ENCODE measurements at regions not wholly inside any gene's neighbourhood (a gene's known extent, or its start where the extent isn't known, plus 50 kb on each side); places are given as distances from the start of the nearest gene placed in this dataset.

DNA sequence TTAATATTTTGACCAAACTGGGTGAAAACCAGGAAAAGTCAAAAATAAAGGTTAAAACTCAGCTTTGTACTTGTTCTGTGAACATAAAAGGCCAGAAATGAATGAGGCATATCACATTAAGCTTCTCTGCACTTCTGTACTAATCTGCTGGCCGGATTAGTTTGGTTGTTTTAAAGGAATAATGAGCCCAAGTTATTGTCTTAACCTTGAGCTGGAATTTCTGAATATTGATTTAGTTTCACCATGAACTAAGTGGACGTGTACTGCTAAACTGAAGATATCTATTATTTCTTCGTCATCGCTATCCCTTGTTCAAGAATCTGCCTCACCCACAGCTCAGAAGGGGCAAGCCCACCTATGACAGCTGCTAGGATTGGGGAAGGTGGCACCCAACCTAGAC lies 101.1 kb upstream of the FRMD4A start:
- TF ChIP-seq POLR2A (IDR thresholded peaks at IDR 0.05) (no peak), POLR2AphosphoS5 (IDR thresholded peaks at IDR 0.05) (no peak)
- TF ChIP-seq, protein P1, sequence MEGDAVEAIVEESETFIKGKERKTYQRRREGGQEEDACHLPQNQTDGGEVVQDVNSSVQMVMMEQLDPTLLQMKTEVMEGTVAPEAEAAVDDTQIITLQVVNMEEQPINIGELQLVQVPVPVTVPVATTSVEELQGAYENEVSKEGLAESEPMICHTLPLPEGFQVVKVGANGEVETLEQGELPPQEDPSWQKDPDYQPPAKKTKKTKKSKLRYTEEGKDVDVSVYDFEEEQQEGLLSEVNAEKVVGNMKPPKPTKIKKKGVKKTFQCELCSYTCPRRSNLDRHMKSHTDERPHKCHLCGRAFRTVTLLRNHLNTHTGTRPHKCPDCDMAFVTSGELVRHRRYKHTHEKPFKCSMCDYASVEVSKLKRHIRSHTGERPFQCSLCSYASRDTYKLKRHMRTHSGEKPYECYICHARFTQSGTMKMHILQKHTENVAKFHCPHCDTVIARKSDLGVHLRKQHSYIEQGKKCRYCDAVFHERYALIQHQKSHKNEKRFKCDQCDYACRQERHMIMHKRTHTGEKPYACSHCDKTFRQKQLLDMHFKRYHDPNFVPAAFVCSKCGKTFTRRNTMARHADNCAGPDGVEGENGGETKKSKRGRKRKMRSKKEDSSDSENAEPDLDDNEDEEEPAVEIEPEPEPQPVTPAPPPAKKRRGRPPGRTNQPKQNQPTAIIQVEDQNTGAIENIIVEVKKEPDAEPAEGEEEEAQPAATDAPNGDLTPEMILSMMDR (IDR thresholded peaks at IDR 0.05): no peak
- H3K4me3 ChIP-seq: no peak overlapping the region
- no peaks in the 10 kb centered on the region for H3K36me3 ChIP-seq
- intact Hi-C loops (cut with DNase I; ENCODE audit: low total_unique reads): no loop called here
- H3K9me3 ChIP-seq: no peaks in the 10 kb centered on the region
- H3K27me3 ChIP-seq: no peaks in the 10 kb centered on the region
- no peaks in the 10 kb centered on the region for H3K4me1 ChIP-seq
- no peak overlapping the region for H3K27ac ChIP-seq
- DNase-seq (ENCODE audit: low spot score in 2 of 2): no peak

GRCh38 chr10:14429043-14429700 lies 98.4 kb upstream of the FRMD4A start:
- H3K4me1 ChIP-seq: no peaks in the 10 kb centered on the region
- H3K4me3 ChIP-seq: no peak overlapping the region
- H3K36me3 ChIP-seq: no peaks in the 10 kb centered on the region
- intact Hi-C loops (cut with DNase I; ENCODE audit: low total_unique reads): no loop called here
- no peaks in the 10 kb centered on the region for H3K9me3 ChIP-seq
- H3K27ac ChIP-seq: no peak overlapping the region
- no peaks in the 10 kb centered on the region for H3K27me3 ChIP-seq
- TF ChIP-seq POLR2AphosphoS5 (IDR thresholded peaks at IDR 0.05) (no peak), POLR2A (IDR thresholded peaks at IDR 0.05) (no peak)
- TF ChIP-seq, protein P1 (IDR thresholded peaks at IDR 0.05): no peak
- no peak for DNase-seq (ENCODE audit: low spot score in 2 of 2)

- TF ChIP-seq POLR2A (IDR thresholded peaks at IDR 0.05) (no peak), POLR2AphosphoS5 (IDR thresholded peaks at IDR 0.05) (no peak)
- TF ChIP-seq, protein P1 (IDR thresholded peaks at IDR 0.05): no peak
- Histone ChIP-seq H3K9me3 (no peaks in the 10 kb centered on the region), H3K4me3 (no peak overlapping the region), H3K36me3 (no peaks in the 10 kb centered on the region), H3K27me3 (no peaks in the 10 kb centered on the region), H3K4me1 (no peaks in the 10 kb centered on the region), H3K27ac (no peak overlapping the region)
- DNase-seq (ENCODE audit: low spot score in 2 of 2): no peak
- intact Hi-C loops (cut with DNase I; ENCODE audit: low total_unique reads): no loop called here
Measured at GRCh38 chr10:14425034-14425433, 94.3 kb upstream of the FRMD4A start.

DNA sequence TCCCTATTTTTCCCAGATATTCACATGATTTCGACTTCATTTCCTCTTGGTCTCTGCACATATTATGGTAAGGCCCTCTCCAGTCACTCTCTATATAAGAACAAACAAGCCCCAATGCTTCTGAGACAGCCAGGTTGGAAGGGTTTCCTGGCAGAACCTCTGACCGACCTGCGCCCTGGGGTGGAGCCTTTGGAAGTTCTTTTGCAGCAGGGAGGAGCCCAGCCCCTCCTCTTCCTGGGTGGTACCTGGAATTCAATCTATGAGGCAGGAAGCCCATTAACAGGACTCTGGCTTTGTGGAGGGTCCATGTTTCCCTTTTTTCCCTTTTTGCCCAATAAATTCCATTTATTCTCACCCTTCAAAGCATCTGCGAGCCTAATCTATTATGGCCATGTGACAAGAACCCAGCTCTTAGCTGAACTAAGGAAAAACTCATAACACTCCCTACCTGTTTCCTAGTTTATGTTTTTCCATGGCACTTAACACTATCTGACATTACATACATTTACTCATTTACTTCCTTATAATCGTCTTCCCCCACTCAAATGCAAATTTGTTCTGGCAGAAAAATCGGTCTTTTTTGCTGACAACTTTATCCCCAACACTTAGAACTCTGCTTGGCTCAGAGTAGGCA lies 92.5 kb upstream of the FRMD4A start:
- Histone ChIP-seq H3K27ac (no peak overlapping the region), H3K4me1 (no peaks in the 10 kb centered on the region), H3K9me3 (no peaks in the 10 kb centered on the region), H3K36me3 (no peaks in the 10 kb centered on the region), H3K4me3 (no peak overlapping the region), H3K27me3 (no peaks in the 10 kb centered on the region)
- TF ChIP-seq POLR2A (IDR thresholded peaks at IDR 0.05) (no peak), POLR2AphosphoS5 (IDR thresholded peaks at IDR 0.05) (no peak)
- TF ChIP-seq, protein P1 (IDR thresholded peaks at IDR 0.05): no peak
- intact Hi-C loops (cut with DNase I; ENCODE audit: low total_unique reads): no loop called here
- DNase-seq (ENCODE audit: low spot score in 2 of 2): no peak

- H3K36me3 ChIP-seq: no peaks in the 10 kb centered on the region
Measured at GRCh38 chr10:14422431-14422830, 91.7 kb upstream of the FRMD4A start.

More at GRCh38 chr10:14422431-14422830, 91.7 kb upstream of the FRMD4A start:
- Histone ChIP-seq H3K9me3 (no peaks in the 10 kb centered on the region), H3K27ac (no peak overlapping the region), H3K4me1 (no peaks in the 10 kb centered on the region), H3K27me3 (no peaks in the 10 kb centered on the region), H3K4me3 (no peak overlapping the region)
- no peak for DNase-seq (ENCODE audit: low spot score in 2 of 2)
- intact Hi-C loops (cut with DNase I; ENCODE audit: low total_unique reads): no loop called here
- TF ChIP-seq POLR2AphosphoS5 (IDR thresholded peaks at IDR 0.05) (no peak), POLR2A (IDR thresholded peaks at IDR 0.05) (no peak)
- TF ChIP-seq, protein P1 (IDR thresholded peaks at IDR 0.05): no peak

All from breast epithelium (tissue), 4 donors.